Smooth muscle cell of the brain vasculature (primary cell): ENCODE measurements at regions not wholly inside any gene's neighbourhood (a gene's known extent, or its start where the extent isn't known, plus 50 kb on each side); places are given as distances from the start of the nearest gene placed in this dataset.

ENCODE experiments used
- DNase-seq: peaks from one replicate; pipeline ENCODE4 v3.0.0-alpha.2; 2012; ENCODE audit warnings: low read depth, low spot score

DNA sequence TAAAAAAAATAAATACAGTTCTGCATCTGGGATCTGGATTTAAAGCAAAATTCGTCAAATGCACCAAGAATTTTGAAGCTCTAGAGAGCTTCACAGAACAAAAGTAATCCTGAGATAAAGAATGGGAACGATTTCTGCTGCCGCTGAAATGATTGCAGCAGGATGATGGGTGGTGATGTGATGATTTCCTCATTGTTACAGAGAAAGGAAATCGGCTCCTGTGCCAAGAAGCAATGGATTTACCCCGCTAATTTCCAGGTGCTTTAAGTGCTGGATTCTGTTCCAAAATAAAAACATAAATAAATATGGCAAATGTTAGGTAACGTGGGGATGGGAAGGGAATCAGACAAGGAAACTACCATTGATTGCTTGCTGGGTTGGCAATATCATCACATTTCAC is 1067.9 kb upstream of the MAP3K7 start:
- DNase-seq: no peak

- no peak for DNase-seq
These were observed 1067.5 kb upstream of the MAP3K7 start for GRCh38 chr6:91654357-91654756.

DNA sequence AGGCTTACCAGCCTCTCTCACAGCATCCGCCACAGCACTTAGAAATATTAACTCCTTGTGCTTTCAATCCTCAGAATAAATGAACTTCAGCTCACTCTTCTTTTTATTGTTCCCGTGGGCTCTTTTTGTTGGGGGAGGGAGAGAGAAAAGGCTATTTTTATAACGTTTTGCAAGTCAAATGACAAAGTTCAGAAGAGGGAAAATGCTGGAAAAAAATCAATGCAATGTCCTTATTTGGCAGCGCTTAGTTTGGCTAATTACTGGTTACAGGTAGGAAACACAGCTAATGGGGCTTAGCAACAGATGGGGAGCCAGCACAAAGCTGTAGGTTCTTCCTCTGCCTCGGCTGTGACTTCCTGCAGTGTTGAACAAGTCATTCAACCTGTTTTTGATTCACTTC is 1067.0 kb upstream of the MAP3K7 start:
- DNase-seq: no peak

- DNase-seq: no peak
These were observed 1066.3 kb upstream of the MAP3K7 start for GRCh38 chr6:91653076-91653723.

GRCh38 chr6:91646649-91647048 is 1059.8 kb upstream of the MAP3K7 start:
- no peak for DNase-seq

- DNase-seq: no peak
These were observed 1058.9 kb upstream of the MAP3K7 start for GRCh38 chr6:91645811-91646210.

DNA sequence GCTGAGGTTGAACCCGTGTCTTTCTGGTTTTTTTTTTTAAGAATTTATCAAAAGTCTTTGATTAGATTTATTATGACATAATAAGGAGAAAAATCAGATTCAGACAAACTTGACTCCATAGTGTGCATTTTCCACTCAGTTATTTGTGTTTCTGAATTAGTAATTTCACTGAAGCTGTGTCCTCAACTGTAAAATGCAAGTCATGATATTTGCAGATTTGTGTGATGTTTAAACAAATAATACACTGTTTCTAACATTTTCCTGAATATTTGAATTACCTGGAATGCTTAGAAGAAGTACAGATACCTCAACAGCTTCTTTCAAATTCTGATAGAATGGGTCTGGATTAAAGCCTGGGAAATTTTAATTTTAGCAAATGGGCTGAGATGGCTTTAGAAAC is 1050.3 kb upstream of the MAP3K7 start:
- DNase-seq: no peak

DNA sequence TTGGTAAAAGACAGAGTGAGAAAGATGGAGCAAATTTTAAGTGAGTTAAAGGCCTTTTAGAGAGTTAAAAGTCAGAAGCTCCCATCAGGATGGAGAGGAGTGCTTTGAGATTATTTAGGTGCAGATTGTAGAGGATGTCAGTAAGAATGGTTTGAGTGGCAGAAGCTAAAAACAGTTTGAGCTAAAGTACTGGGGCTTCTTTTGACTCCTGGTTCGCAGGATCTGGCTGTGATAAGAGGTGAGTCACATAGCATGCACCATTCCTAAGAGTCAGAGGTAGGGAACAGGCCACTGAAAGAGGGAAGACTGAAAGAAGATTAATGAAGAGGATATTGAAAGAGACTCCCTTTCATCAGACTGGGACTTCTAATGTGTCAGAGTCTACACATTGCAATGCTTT is 1047.9 kb upstream of the MAP3K7 start:
- no peak for DNase-seq

DNA sequence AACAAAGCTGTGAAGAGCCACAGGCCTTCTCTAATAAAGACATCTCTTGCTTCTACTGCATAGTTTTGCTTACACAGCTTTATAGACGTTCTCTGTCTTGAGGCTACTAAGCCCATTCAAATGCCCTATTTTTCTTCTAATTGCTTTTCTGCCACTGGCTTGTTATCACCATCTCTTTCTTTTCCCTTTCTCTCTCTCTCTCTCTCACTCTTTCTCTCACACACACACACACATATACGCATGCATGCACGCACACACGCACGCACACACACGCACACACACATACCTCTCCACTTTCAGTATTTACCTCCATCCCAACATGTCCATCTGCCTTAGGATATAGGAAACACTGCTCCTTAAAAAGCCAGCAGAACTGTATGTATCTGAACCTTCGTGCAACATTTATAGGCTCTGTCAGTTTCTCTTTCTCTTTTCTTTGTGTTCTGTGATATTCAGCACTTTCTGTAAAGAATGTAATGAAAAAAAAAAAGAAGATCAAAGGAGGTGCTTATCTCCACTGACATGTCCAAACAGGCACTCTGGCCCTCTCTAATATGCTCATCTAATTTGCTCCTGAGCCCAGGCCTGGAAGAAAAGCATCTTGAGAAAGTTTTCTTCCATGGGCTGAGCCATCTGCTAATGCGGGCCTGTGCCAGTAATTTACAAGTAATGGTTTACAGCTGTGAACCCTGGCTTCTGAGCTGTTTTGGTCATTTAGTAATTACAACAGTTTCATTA is 1046.7 kb upstream of the MAP3K7 start:
- DNase-seq: no peak

DNA sequence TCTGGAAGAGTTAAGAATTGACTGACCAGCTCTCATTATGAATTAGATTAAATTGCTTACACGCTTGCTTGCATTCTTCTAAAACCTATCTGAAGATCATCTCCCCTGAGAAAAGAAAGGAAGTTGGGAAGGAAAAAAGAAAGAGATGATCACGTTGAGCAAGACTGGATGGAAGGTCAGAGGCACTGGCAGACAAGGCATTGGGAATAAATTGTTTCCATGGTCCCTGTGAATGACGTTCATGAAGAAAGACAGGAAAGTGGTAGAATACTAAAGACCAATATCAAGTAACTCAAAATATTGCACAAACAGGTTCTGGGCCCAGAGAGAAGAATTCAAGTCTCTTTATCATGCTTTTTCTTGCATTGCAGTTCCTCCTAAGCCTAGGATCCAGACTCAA is 1045.4 kb upstream of the MAP3K7 start:
- no peak for DNase-seq

GRCh38 chr6:91631227-91631626 is 1044.4 kb upstream of the MAP3K7 start:
- DNase-seq: no peak

DNA sequence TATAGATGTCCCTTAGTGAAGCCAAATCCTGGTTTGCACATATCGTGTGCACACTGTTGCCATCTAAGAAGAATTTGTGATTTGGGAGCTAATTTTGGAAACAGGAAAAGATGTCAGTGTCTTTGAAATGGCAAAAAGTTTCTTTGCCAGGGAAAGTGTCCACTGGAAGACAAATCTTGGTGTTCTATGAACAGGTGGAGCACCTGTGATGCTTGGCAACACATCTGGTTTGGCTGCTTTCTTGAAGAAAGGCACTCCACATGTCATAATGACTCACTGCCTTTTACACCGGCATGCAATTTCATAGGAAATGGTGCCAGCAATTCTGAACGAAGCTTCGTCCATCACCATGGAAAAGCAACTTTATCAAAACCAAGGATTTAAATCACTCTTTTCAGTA is 1040.0 kb upstream of the MAP3K7 start:
- no peak for DNase-seq

GRCh38 chr6:91613481-91613880 is 1026.6 kb upstream of the MAP3K7 start:
- no peak for DNase-seq

GRCh38 chr6:91611190-91611589 is 1024.3 kb upstream of the MAP3K7 start:
- DNase-seq: no peak

DNA sequence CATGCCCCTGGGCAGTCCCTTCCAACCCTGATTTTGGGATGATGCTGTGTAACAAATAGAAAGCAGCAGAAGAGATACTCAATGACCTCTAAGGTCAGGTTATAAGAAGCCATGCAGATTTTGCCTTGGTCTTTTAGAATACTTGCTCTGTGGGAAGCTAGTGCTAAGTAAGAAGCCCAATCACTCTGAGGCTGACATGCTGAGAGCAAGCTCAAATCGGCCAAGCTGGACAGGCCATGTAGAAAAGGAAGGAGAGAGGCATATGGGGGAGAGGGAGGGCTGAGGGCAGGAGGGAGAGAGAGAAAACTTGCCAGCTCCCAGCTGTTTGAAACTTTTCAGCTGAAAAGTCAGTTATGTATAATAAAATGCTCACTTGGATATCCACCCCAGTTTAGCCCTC is 1021.6 kb upstream of the MAP3K7 start:
- peak; percentile 12 for DNase-seq

GRCh38 chr6:91606148-91606901 is 1019.5 kb upstream of the MAP3K7 start:
- DNase-seq: no peak

DNA sequence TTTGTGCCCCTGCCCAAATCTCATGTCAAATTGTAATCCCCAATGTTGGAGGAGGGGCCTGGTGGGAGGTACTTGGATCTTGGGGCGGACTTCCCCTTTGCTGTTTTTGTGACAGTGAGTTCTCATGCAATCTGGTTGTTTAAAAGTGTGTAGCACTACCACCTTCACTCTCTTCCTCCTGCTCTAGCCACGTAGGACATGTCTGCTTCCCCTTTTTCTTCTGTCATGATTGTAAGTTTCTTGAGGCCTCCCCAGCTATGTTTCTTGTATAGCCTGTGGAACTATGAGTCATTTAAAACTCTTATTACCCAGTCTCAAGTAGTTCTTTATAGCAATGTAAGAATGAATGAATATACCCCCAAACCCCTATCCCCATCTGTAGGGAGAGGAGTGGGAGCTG is 1013.7 kb upstream of the MAP3K7 start:
- no peak for DNase-seq

DNA sequence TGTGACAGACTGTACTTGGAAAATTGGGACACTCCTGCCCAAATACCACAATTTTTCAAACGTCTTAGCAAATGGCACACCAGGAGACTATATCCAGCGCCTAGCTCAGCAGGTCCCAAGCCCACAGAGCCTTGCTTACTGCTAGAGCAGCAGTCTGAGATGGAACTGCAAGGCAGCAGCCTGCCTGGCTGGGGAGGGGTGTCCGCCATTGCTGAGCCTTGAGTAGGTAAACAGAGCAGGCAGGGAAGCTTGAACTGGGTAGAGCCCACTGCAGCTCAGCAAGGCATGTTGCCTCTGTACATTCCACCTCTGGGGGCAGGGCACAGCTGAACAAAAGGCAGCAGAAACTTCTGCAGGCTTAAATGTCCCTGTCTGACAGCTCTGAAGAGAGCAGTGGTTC is 1003.3 kb upstream of the MAP3K7 start:
- DNase-seq: no peak

DNA sequence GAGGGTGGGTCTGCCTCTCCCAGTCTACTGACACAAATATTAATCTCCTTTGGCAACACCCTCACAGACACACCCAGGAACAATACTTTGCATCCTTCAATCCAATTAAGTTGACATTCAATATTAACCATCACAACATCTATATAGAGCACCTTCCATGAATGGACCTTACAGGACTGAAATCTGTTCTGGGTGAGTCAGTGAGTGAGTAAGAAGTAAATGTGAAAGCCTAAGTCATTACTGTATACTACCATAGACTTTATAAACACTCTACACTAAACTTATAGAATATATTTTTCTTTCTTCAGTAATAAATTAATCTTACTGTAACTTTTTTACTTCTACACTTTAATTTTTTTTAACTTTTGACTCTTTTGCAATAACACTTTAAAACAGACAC is 993.8 kb upstream of the MAP3K7 start:
- no peak for DNase-seq

DNA sequence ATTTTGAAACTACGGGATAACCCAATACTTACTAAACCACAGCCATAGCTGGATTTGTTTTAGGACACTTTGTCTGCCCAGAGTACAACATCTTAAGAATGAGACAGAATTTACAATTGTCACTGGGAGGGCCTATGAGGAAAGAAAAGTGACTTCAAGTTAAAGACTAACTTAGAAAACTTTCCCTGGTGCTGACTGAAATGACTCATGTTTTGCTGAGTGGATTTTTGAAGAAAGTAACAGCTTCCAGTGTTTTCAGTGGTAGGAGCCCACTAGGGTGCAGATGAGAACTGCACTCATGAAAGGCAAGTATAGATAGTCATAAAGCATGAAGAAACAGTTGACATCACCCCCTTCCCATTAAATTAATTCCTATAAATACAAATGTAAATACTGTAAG is 988.2 kb upstream of the MAP3K7 start:
- no peak for DNase-seq

GRCh38 chr6:91573826-91574416 is 987.0 kb upstream of the MAP3K7 start:
- no peak for DNase-seq

GRCh38 chr6:91572878-91573277 is 986.0 kb upstream of the MAP3K7 start:
- DNase-seq: no peak
